Mesendoderm (in vitro differentiated cells): ENCODE measurements at regions not wholly inside any gene's neighbourhood (a gene's known extent, or its start where the extent isn't known, plus 50 kb on each side); places are given as distances from the start of the nearest gene placed in this dataset.
"Not testable (repeated sequence)": the region's sequence is repeated elsewhere in the genome, so short reads cannot be mapped to it uniquely, and the experiment has no call there.

ENCODE experiments used
- DNase-seq: peaks from one replicate; pipeline ENCODE4 v3.0.0; 2013
- H2AK5ac ChIP-seq: 2 replicates; pipeline ENCODE4 v1.6.1; 2013; ENCODE audit warnings: low read length, inconsistent platforms
- H2BK120ac ChIP-seq: 2 replicates; pipeline ENCODE4 v1.6.1; 2013; ENCODE audit warnings: low read depth, mild to moderate bottlenecking, low read length, moderate library complexity, mixed read lengths
- H2BK15ac ChIP-seq: replicated peaks from 2 replicates; pipeline ENCODE4 v1.6.1; 2013; ENCODE audit warnings: low read depth, mild to moderate bottlenecking, moderate library complexity
- H2BK5ac ChIP-seq: 2 replicates; pipeline ENCODE4 v1.6.1; 2013; ENCODE audit warnings: low read length, inconsistent platforms
- H3K18ac ChIP-seq: 2 replicates; pipeline ENCODE4 v1.6.1; 2013; ENCODE audit warnings: mild to moderate bottlenecking, low read length, mixed read lengths
- H3K23ac ChIP-seq: one replicate; pipeline ENCODE4 v1.6.1; 2013; ENCODE audit warnings: low read length
- H3K27ac ChIP-seq: 2 replicates; pipeline ENCODE4 v1.5.1; 2013; ENCODE audit warnings: low read depth, mild to moderate bottlenecking, inconsistent platforms, low read length, moderate library complexity
- H3K27me3 ChIP-seq: 2 replicates; pipeline ENCODE4 v1.6.1; 2013; ENCODE audit warnings: low read length, control low read depth, mild to moderate bottlenecking, inconsistent platforms; ENCODE audit not compliant: insufficient read depth, poor library complexity
- H3K36me3 ChIP-seq: 2 replicates; pipeline ENCODE4 v1.6.1; 2013; ENCODE audit warnings: low read length, inconsistent platforms; ENCODE audit not compliant: control insufficient read depth, insufficient read depth
- H3K4ac ChIP-seq: one replicate; pipeline ENCODE4 v1.6.1; 2013; ENCODE audit warnings: low read depth, mild to moderate bottlenecking, low read length, moderate library complexity
- H3K4me1 ChIP-seq: 2 replicates; pipeline ENCODE4 v1.6.1; 2013; ENCODE audit warnings: low read depth, low read length, inconsistent platforms; ENCODE audit not compliant: control insufficient read depth
- H3K4me2 ChIP-seq: 2 replicates; pipeline ENCODE4 v1.6.1; 2013; ENCODE audit warnings: low read length
- H3K4me3 ChIP-seq: 2 replicates; pipeline ENCODE4 v1.5.1; 2013; ENCODE audit warnings: mild to moderate bottlenecking, low read length
- H3K56ac ChIP-seq: one replicate; pipeline ENCODE4 v1.6.1; 2013; ENCODE audit warnings: low read length
- H3K79me1 ChIP-seq: 2 replicates; pipeline ENCODE4 v1.6.1; 2013; ENCODE audit warnings: low read length, inconsistent platforms
- H3K79me2 ChIP-seq: 2 replicates; pipeline ENCODE4 v1.6.1; 2013; ENCODE audit warnings: mild to moderate bottlenecking, low read length; ENCODE audit not compliant: control insufficient read depth, insufficient read depth
- H3K9ac ChIP-seq: 2 replicates; pipeline ENCODE4 v1.6.1; 2013; ENCODE audit warnings: low read length, inconsistent platforms
- H4K5ac ChIP-seq: one replicate; pipeline ENCODE4 v1.6.1; 2013; ENCODE audit warnings: low read length
- H4K8ac ChIP-seq: one replicate; pipeline ENCODE4 v1.6.1; 2013; ENCODE audit warnings: low read depth, mild to moderate bottlenecking, control low read depth, low read length, moderate library complexity
- WGBS: extraction: QIAGEN DNeasy Blood & Tissue Kit; methylation state at CpG from one replicate; pipeline ENCODE4 v1.1.7; 2013; ENCODE audit warnings: low lambda C conversion rate, missing lambda C conversion rate; ENCODE audit not compliant: insufficient coverage; ENCODE audit errors: extremely low coverage; 5-methylcytosine and 5-hydroxymethylcytosine counted together

- WGBS: no CpG with 5 or more reads among the region's 2 CpGs
- Histone ChIP-seq H3K23ac (no peak overlapping the region), H3K27ac (no peak overlapping the region), H3K4me3 (no peak overlapping the region), H3K79me1 (no peaks in the 10 kb centered on the region), H4K5ac (no peak overlapping the region), H3K56ac (no peak overlapping the region), H2BK5ac (no peak overlapping the region), H2BK120ac (no peak overlapping the region), H3K4me2 (no peak overlapping the region), H3K9ac (no peak overlapping the region), H3K36me3 (no peaks in the 10 kb centered on the region), H3K4me1 (no peaks in the 10 kb centered on the region), H2BK15ac (no peak overlapping the region), H4K8ac (no peak overlapping the region), H3K79me2 (no peaks in the 10 kb centered on the region), H3K27me3 (no peaks in the 10 kb centered on the region), H3K18ac (no peak overlapping the region), H3K4ac (no peak overlapping the region), H2AK5ac (no peak overlapping the region)
- peak; percentile 82 for DNase-seq
Observed at GRCh38 chr14:99995700-99996356, 69.4 kb upstream of the EVL start.

GRCh38 chr14:99996951-99997571, 68.2 kb upstream of the EVL start:
- Histone ChIP-seq H3K27me3 (no peaks in the 10 kb centered on the region), H4K8ac (no peak overlapping the region), H3K4ac (no peak overlapping the region), H2BK15ac (no peak overlapping the region), H3K36me3 (no peaks in the 10 kb centered on the region), H3K79me1 (no peaks in the 10 kb centered on the region), H2BK120ac (no peak overlapping the region), H3K4me2 (no peak overlapping the region), H2AK5ac (no peak overlapping the region), H4K5ac (no peak overlapping the region), H3K23ac (no peak overlapping the region), H3K9ac (no peak overlapping the region), H2BK5ac (no peak overlapping the region), H3K27ac (no peak overlapping the region), H3K18ac (no peak overlapping the region), H3K4me1 (no peaks in the 10 kb centered on the region), H3K56ac (no peak overlapping the region), H3K4me3 (no peak overlapping the region), H3K79me2 (no peaks in the 10 kb centered on the region)
- no peak for DNase-seq
- 100% methylated on average over 1 of the region's 5 CpGs for WGBS

- H3K23ac ChIP-seq: not testable (repeated sequence)
Observed at GRCh38 chr14:100000398-100000797, 64.8 kb upstream of the EVL start.

GRCh38 chr14:100004392-100004791, 60.8 kb upstream of the EVL start:
- no peak overlapping the region for H2BK5ac ChIP-seq
- H3K4me1 ChIP-seq: no peaks in the 10 kb centered on the region
- H3K9ac ChIP-seq: no peak overlapping the region
- H3K4me3 ChIP-seq: no peak overlapping the region
- no CpG with 5 or more reads among the region's 1 CpG for WGBS
- no peak overlapping the region for H4K5ac ChIP-seq
- no peaks in the 10 kb centered on the region for H3K27me3 ChIP-seq
- H4K8ac ChIP-seq: no peak overlapping the region
- no peak overlapping the region for H3K4me2 ChIP-seq
- no peak overlapping the region for H3K4ac ChIP-seq
- peak; percentile 67 for DNase-seq
- no peak overlapping the region for H2BK120ac ChIP-seq
- no peak overlapping the region for H3K56ac ChIP-seq
- H3K23ac ChIP-seq: no peak overlapping the region
- H3K79me2 ChIP-seq: no peaks in the 10 kb centered on the region
- no peak overlapping the region for H2AK5ac ChIP-seq
- no peak overlapping the region for H3K18ac ChIP-seq
- no peak overlapping the region for H3K27ac ChIP-seq
- no peaks in the 10 kb centered on the region for H3K36me3 ChIP-seq
- no peak overlapping the region for H2BK15ac ChIP-seq
- no peaks in the 10 kb centered on the region for H3K79me1 ChIP-seq

More at GRCh38 chr14:100000398-100000797, 64.8 kb upstream of the EVL start:
- H2BK120ac ChIP-seq, H2BK5ac ChIP-seq, H2AK5ac ChIP-seq, H3K56ac ChIP-seq, H3K79me2 ChIP-seq, H3K79me1 ChIP-seq, H3K9ac ChIP-seq, H2BK15ac ChIP-seq, H3K4me2 ChIP-seq, H3K4me1 ChIP-seq, H3K27me3 ChIP-seq, H4K5ac ChIP-seq, H3K4ac ChIP-seq, H3K27ac ChIP-seq, DNase-seq, H4K8ac ChIP-seq, H3K18ac ChIP-seq, H3K4me3 ChIP-seq, H3K36me3 ChIP-seq: not testable (repeated sequence)
- no CpG with 5 or more reads among the region's 15 CpGs for WGBS

- Histone ChIP-seq H3K9ac (no peak overlapping the region), H2AK5ac (no peak overlapping the region), H3K79me2 (no peaks in the 10 kb centered on the region), H3K4ac (no peak overlapping the region), H3K18ac (no peak overlapping the region), H3K4me2 (no peak overlapping the region), H3K27ac (no peak overlapping the region), H3K4me3 (no peak overlapping the region), H4K8ac (no peak overlapping the region), H3K56ac (no peak overlapping the region), H3K36me3 (no peaks in the 10 kb centered on the region), H4K5ac (no peak overlapping the region), H3K27me3 (no peaks in the 10 kb centered on the region), H3K79me1 (no peaks in the 10 kb centered on the region), H2BK5ac (no peak overlapping the region), H3K4me1 (no peaks in the 10 kb centered on the region), H2BK120ac (no peak overlapping the region), H3K23ac (no peak overlapping the region), H2BK15ac (no peak overlapping the region)
- no CpG with 5 or more reads among the region's 1 CpG for WGBS
- no peak for DNase-seq
Observed at GRCh38 chr14:100007254-100007653, 58.0 kb upstream of the EVL start.

- not testable (repeated sequence) for H3K4me2 ChIP-seq, H3K27ac ChIP-seq, H3K4ac ChIP-seq, H3K36me3 ChIP-seq, H2AK5ac ChIP-seq, H4K5ac ChIP-seq, H3K9ac ChIP-seq, H3K4me1 ChIP-seq, H2BK15ac ChIP-seq, H3K18ac ChIP-seq, H3K23ac ChIP-seq, H3K79me1 ChIP-seq, H3K56ac ChIP-seq, H3K27me3 ChIP-seq, H2BK5ac ChIP-seq, H3K79me2 ChIP-seq, H2BK120ac ChIP-seq, H3K4me3 ChIP-seq, H4K8ac ChIP-seq
- DNase-seq: peak; percentile 42
- WGBS: no CpG with 5 or more reads among the region's 2 CpGs
Observed at GRCh38 chr14:100009802-100010201, 55.4 kb upstream of the EVL start.
